NCI-H2227 (cell line): ENCODE measurements at regions not wholly inside any gene's neighbourhood (a gene's known extent, or its start where the extent isn't known, plus 50 kb on each side); places are given as distances from the start of the nearest gene placed in this dataset.

Source experiments
- DNase-seq: peaks from one replicate; lab custom pipeline; 2025; ENCODE audit not compliant: unreplicated experiment; lab: John Stamatoyannopoulos, UW

DNA sequence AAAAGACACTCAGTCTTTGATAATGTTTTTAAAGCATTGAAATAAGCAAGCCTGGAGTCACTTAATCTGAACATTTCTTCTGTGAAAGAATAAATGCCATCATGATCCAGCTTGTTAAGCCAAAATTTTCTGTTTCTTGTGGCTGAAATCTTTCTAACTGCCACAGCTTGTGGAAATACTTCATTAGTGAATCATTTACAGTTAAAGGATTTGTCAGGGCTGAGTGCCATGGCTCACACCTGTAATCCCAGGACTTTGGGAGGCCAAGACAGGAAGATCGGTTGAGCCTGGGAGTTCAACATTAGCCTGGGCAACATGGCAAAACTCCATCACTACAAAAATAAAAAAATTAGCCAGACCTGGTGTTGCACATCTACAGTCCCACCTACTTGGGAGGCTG, 93.3 kb upstream of the PDE5A start:
- DNase-seq = no peak

DNA sequence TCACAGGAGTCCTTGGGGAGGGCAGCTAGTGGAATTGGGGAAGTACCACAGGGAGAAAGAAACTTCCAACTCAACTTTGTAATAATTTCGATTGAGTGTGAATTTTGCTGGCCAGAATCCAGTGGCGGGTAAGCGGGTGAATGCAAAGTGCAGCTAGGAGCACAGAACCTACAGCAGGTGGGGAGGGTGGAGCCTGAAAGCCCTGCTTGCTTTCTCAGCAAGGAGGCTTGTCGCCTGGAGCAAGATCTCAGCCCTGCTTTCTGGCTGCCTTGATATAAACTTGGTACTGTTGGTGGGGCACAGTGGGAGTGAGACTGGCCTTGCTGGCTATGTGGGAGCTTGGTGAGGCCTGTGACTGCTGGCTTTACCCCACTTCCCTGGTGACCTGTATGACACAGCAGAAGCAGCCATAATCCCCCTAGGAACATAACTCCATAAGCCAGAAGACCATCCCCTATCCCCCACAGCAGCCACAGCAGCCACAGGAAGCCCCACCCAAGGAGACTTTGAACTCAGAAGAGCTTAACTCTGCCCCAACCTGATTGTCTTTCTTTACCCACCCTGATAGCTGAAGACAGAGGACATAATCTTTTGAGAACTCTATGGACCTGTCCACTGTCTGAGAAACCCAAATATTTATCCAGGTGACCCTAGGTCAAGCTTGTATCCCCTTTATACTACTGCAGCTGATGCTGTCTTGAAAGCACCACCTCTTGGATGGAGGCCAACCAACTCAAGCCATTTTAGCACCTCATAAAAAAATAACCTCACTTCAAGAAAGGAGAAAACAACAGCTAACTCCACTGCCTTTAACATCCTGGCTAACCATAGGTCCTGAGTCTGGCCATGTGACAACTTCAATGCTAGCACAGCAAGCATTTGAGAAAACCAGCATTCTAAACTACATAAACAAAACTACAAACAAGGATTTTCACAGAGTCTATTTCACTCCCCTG, 87.2 kb upstream of the PDE5A start:
- DNase-seq = no peak

GRCh38 chr4:119709418-119709817, 80.8 kb upstream of the PDE5A start:
- no peak for DNase-seq

DNA sequence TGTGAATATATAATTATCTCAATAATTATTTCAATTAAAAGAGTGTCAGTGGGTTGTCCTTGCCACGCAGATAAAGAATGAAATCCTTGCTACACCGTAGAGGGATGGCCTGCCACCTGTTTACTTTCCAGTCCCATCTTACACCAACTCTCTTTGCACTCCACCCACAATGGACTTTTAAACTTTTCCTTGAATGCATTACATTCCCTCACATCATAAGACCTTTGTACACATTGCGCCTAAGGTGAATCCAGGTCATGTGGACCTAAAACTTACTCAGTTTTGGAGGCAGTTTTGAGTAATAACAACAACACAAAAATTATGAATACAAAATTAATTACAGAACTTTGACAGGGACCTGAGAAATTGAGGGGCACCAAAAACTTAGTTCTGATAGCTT, 78.7 kb upstream of the PDE5A start:
- no peak for DNase-seq

DNA sequence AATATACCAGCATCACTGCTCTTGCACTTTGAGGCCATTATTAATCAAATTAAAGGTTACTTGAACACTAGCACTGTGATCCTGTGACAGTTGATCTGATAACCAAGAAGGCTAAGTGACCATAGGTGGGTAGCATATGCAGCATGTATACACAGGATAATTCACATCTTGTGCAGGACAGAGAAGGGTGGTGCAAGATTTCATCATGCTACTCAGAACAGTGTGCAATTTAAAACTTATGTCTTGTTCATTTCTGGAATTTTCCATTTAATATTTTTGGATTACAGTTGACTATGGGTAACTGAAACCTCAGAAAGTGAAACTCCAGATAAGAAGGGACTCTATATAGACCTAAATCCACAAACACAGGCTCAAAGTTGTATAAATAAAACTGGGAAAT, 78.2 kb upstream of the PDE5A start:
- no peak for DNase-seq

- DNase-seq = no peak
Measured at GRCh38 chr4:119697887-119698393, 69.3 kb upstream of the PDE5A start.

- DNase-seq = no peak
Measured at GRCh38 chr4:119696963-119697362, 68.4 kb upstream of the PDE5A start.

GRCh38 chr4:119695216-119695615, 66.6 kb upstream of the PDE5A start:
- DNase-seq = no peak

GRCh38 chr4:119693126-119693525, 64.5 kb upstream of the PDE5A start:
- no peak for DNase-seq

- no peak for DNase-seq
Measured at GRCh38 chr4:119692001-119692400, 63.4 kb upstream of the PDE5A start.

DNA sequence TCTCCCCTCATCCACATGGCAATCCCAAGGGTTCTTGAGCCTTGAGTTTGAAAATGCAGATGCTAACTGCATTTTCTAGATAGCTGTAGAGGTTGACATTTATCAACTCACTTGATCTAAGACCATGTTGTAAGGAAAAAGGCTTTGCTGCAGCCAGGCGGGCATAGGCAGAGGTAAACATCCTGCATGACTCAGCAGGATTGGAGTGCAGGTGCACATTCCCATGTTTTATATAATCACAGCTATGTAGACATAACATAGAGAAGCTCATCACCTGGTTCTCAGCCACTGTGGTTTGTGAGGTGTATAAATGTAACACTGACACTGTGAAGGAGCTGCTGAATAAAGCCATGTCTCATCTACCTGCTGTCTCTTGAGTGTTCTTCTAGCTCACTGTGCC, 62.3 kb upstream of the PDE5A start:
- no peak for DNase-seq

DNA sequence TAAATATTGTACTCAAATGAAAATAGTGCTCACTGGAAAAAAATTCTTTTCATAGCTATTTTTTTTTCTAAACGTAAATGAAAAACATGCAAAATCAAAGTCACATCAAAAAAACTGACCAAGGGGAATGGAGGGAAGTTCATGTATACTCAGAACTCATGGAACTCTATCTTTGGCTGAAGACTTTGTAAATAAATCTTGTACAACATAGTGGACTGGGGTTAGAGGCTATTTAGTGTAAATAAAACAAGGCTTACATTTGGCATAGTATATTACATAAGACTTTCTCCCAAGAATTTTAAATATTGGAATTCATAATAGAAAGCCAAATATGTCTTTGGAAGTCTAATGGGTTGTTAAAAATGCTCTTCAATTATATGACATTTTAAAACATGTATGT, 59.8 kb upstream of the PDE5A start:
- no peak for DNase-seq

GRCh38 chr4:119684463-119684862, 55.9 kb upstream of the PDE5A start:
- no peak for DNase-seq

GRCh38 chr4:119683518-119683917, 54.9 kb upstream of the PDE5A start:
- DNase-seq = no peak

DNA sequence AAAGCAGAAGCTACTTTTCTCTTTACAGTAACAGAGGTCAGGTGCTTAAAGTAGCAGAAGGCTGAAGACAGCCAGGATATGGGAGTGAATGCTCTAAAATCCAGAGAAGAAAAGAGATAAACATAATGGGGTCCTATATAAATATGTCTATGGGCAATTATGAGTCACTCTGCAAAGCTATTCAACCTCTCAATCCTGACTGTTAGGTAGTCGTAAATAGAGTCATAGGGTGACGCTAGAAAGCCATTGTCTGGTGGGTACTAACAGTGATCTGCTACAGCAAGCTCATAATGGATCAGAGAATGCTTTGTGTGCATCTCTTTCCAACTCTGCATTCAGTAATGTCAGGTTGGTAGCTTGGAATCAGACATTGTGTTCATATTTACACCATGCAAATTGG, 53.5 kb upstream of the PDE5A start:
- DNase-seq = no peak

GRCh38 chr4:119679251-119679650, 50.6 kb upstream of the PDE5A start:
- DNase-seq = no peak

GRCh38 chr4:119678761-119679160, 50.2 kb upstream of the PDE5A start:
- no peak for DNase-seq
